MV-4-11 (cell line): ENCODE measurements at regions not wholly inside any gene's neighbourhood (a gene's known extent, or its start where the extent isn't known, plus 50 kb on each side); places are given as distances from the start of the nearest gene placed in this dataset.
"Not testable (repeated sequence)": the region's sequence is repeated elsewhere in the genome, so short reads cannot be mapped to it uniquely, and the experiment has no call there.

ENCODE experiments used
- DNase-seq: peaks from one replicate; lab custom pipeline; 2025; lab: John Stamatoyannopoulos, UW

DNA sequence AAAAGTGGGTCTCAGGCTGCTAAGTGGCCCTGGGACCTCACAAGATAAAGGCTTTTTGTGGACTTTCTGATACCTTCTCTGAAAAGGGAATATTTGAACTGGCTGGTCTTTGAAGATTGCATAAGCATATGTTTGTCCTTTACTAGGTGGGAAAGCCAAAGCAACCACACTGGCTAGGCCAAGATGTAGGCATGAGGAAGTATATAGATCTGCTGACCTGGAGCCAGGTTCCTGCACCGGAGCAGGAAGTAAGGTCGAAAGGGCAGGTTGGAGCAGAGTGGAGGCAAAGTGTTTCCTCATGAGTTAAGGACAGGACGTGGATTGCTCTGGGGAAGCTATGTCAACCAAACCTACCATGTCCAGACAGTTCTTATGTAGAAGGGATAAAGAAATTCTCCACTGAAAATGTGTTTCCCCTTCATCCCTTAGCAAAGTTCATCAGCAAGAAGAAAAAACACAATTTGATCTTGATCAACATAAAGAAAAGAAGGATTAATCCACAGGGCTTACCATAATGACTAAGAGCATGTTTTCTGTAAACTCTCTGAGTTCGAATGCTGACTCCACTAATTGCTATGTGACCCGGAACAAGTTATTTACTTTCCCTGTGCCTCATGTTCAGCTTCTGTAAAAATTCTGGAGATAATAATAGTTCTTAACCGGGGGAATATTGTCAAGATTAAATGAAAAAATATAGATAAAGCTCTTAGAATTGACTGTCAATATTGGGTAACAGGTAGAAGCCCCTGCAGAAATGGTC is 156.1 kb upstream of the SRD5A2 start:
- DNase-seq = no peak

DNA sequence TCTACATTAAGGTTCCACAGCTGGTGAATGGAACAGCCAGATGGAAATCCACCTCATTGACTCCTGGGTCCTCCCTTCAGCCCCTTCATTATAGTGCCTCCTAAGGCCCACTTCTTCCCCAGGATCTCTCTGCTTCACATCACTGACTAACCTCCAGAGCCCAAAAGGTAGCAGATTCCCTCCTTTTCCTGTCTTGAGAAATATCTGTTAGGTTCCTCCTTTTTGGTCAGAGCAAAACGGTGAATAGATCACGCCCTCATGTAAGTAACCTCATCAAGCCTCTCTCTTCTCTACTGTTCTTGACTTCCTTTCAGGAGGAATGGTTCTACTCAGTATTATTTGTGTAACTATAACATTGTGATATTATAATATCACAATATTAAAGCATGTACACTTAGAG is 155.0 kb upstream of the SRD5A2 start:
- DNase-seq = no peak

DNA sequence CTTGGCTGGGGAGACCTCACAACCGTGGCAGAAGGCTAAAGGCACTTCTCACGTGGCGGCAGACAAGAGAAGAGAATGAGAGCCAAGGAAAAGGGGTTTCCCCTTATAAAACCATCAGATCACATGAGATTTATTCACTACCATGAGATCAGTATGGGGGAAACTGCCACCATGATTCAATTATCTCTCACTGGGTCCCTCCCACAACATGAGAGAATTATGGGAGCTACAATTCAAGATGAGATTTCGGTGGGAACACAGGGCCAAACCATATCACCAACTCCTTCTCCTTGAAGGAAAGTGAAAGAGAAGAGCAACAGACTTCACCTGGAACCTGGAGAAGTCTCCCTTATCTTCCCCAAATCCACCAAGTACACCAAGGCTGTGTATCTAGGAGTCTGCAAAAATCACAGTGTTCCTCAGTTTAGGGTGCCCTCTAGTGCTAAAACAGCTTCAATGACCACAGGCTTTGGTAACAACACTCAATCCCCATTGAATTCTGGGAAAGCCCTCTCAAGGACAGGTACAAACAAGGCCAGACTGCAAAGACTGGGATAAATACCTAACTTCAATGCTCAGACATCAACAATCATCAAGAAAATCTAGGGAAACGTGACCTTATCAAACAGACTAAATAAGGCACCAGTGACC is 148.8 kb upstream of the SRD5A2 start:
- no peak for DNase-seq

DNA sequence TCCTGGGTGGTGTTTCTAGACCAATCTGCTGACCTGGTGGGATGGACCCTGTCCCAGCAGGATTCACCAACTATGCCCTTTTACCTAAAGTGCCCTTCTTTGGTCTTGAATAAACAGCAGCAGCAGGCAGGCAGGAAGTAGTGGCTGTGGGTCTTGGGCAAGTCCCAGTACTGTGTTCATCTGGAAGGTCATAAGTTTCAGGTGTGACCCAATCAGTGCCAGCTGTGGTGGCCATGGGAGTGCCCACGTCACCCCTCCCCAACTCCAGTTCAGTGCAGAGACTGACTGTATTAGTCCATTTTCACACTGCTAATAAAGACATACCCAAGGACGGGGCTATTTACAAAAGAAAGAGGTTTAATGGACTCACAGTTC is 148.3 kb upstream of the SRD5A2 start:
- DNase-seq = no peak

DNA sequence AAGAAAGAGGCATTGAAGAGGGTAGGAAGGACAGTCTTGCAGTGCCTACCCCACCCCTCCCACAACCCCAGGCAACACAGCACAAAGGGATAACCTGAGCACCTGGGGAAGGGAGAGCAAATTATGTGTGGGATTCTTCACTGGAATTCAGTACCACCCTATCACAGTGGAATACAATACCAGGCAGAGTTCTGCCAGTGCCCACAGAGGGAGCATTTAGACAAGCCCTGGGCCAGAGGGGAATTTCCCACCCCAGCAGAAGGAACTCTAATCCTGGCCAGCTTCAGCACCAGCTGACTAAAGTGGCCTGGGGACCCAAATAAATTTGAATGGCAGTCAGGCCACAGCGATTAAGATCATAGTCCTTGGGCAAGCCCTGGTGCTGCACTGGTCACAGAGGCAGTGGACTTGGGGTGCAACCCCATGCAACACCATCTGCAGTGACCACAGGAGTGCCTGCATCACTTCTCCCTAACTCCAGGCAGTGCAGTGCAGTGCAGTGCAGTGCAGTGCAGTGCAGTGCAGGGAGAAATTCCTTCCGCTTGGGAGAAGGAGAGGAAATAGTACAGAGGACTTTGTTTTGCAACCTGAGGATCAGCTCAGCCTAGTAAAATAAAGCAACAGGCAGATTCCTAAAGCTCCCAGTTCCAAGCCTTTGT is 147.8 kb upstream of the SRD5A2 start:
- DNase-seq = no peak

DNA sequence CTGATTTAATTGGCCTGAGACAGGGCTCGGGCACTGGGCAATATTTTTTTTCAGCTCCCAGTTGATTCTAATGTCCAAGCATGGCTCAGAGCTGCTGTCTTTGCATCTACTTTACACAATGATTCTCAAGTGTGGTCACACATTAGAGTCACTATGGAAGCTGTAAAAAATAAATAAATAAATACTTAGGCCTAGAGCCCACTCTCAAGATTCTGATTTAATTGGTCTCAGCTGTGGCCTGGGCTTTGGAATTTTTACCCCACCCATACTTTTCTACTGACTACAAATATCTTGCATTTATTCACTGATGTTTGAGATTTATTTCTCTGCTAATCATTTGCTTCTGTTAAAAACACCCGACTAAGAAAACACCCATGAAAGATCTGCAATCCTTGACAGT is 145.7 kb upstream of the SRD5A2 start:
- no peak for DNase-seq

DNA sequence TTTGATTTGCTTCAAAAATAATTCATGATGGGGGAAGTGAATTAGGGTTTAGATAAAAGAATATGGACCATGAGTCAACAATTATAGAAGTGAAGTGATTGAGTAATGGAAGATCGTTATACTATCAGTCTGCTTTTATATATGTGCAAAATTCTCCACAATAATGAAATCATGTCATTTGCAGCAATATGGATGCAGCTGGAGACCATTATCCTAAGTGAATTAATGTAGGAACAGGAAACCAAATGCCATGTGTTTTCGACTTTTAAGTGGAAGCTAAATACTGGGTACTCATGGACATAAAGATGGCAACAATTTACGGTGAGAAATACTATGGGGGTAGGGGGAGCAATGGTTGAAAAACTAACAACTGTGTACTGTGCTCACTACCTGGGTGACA is 144.7 kb upstream of the SRD5A2 start:
- no peak for DNase-seq

DNA sequence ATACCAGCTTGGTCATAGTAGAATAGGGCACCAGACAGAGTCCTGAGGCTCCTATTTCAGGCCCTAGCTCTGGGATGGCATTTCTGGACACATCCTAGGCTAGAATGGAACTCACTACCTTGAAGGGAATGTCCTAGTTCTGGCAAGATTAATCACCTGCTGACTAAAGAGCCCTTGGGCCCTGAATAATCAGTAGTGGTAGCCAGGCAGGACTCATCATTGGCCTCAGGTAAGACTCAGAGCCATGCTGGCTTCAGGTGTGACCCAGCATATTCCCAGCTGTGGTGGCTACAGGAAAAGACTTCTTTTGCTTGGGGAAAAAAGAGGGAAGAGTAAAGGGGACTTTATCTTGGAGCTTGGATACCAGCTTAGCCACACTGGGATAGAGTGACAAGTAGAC is 131.0 kb upstream of the SRD5A2 start:
- no peak for DNase-seq

DNA sequence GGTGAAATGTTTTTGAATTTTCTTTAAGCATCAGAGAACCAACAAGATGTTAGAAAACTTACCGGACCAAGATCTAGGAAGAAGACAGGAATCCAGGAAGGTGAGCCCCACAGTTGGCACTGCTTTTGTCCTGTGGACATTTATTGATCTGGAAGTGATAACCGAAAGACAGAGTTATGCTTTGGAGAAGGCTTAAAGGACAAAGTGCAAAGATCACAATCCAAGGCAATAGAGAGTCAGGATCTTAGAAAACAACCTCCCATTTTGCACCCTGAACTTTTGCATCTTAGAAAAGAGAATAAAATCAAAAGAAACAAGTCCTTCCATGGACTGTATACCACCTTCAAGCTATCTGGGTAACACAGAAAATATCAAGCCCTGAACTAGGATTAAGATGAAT is 129.4 kb upstream of the SRD5A2 start:
- no peak for DNase-seq

DNA sequence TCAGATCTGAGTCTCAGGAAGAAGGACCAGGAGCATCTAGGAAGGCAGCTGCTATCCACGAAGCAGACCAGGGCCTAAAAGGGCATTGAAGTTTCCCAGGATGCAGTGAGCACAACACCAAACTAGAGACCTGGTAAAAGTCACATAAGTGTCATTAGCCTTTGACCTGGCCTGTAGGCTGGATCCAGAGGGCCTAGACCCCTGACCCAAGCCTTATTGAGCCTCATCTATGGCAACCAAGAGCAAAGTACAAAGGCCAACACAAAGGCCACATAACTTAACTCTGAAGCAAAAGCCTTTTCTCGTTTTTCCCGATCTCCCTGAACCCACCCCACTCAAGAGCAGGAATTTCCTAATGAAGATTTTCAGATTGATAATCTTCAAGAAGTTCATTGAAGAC is 127.3 kb upstream of the SRD5A2 start:
- no peak for DNase-seq

DNA sequence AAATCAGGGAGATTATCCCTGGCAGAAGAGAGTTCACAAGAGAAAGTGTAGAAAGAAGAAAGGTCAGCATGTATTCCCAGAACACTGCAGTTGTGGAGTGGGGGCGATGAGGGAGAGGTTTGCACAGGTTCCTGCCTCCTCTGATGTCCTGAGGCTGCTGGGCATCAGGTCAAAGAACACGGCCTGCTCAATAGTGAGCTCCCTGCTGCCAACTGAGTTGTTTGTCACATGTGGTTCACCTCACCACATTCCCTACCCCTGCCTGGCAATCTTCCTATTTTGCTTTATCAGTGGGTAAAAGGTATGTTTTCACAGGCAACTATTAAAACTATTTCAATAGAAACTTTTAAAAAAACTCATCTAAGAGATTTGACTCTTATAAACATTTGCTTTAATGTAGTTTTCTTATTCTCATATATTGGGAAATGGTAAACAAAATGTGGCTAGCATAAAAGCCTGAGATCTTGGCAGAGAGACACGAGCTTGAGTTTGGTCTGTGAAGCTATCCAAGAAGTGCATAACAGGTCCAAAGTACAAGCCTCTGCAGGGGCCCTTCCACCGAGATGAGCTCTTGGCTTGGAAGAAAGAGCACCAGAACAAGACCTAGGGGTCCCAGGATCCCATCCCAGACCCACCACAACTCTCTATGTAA is 123.9 kb upstream of the SRD5A2 start:
- no peak for DNase-seq

DNA sequence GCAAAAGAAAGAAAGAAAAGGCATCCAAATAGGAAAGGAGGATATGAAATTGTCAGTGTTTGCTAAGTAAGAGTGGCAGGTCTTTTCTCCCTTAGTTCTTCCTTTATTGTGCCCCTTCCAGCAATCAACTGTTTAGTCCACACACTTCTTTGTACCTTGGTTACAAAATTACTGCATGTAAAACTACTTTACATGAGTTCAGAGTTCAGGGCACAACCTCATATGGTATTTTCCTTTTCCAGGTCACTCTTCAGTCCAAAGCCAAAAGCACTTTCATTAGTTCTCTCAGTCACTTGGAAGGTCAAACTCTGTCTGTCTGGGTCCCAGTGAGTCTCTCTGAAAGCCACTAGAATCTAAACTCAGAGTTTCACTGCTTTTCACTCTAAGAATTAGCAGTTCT is 122.5 kb upstream of the SRD5A2 start:
- DNase-seq = no peak

DNA sequence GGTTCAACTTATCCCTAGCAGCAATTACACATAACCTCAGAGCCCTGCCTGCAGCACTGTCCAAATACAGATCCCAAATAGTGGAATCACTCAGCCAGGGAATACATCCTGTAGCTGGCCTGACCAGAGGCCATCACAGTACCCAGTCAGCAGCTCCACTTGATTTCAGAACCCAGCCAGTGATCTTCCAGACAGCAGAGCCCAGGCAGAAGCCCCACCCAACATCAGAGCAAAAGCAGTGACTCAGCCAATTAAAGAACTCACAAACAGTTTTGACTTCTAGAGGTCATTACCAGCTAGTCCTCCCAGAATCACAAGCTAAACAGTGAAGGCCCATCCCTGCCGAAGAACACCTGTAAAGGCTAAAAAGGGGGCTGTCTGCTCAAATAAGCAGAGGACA is 118.0 kb upstream of the SRD5A2 start:
- no peak for DNase-seq

DNA sequence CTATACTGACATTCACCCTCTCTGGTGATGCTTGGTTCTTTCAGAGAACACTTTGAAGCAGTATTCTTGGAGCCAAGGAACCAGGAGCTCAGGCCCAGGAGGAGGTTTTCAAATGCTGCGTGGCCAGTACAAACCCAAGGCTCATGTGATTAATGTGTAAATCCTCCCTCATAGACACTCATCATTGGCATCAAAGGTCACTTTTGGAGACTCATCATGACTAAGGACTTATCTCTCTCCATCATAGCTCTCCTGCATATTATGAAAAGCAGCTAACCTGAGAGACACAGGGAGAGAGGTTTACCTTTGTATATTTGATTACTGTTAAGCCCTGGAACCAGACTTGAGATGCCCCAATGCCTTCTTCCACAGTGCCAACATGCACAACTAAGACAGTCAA is 115.3 kb upstream of the SRD5A2 start:
- no peak for DNase-seq

DNA sequence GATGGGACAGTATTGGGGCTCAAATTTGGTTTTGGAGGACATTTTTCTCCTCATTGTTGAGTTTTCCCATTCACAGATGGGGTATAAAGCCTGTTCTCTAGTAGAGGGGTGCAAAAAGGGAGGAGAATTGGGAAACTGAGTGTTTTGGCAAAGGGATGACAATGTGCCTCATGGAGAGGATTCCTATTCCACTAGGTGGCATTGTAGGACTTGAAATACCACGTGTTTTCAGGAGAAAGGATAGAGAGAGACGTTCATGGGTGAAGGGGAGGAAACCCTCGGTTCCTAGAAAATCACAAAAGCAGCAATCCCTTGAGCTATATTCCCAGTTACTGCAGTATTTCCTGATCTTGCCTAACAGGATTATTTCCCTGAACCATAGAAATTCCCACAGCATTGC is 113.7 kb upstream of the SRD5A2 start:
- no peak for DNase-seq

DNA sequence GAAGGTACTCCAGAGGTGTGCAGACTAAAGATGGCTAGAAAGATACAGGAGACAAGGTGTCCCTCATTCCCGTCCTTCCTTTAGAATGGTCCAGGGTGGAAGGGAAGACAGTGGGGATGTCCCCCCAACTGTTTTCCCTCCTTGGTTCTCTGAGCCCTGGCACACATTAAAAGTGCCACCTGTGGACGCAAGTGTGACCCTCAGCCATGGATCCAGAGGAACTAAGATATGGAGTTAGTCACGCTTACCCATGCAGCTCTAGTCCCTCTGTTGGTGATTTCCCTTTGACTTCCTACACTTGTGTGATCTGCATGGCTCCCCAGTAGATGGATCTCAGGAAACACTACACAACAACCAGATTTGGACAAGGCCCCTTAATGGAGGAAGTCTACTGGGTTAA is 113.1 kb upstream of the SRD5A2 start:
- DNase-seq = no peak

DNA sequence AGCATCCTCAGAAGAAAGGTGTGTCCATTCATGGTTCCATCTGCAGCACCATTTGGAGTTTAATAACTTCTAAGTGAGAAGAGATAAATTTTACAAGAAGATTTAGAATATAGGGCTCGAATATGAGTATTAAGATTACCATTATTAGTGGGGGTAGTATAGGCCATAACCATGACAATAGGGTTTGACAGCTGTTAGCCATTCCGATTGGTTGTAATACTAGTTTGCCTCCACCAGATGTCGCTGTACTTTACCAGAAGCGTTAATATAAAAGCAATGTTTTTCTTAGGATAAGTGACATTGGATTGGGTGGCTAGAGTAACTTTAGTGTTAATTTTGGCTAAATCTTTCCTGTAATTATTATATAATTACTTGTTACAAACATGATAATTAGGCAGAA is 107.5 kb upstream of the SRD5A2 start:
- DNase-seq = peak; percentile 27

DNA sequence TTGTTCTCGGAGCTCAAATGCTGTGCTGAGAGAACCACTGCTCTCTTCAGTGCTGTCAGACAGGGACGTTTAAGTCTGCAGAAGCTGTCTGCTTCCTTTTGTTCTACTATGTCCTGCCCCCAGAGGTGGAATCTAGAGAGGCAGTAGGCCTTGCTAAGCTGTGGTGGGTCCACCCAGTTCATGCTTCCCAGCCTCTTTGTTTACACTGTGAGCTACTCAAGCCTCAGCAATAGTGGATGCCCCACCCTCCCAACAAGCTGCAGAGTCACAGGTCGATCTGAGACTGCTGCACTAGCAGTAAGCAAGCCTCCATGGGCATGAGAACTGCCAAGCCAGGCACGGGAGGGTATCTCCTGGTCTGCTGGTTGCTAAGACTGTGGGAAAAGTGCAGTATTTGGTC is 102.8 kb upstream of the SRD5A2 start:
- not testable (repeated sequence) for DNase-seq

DNA sequence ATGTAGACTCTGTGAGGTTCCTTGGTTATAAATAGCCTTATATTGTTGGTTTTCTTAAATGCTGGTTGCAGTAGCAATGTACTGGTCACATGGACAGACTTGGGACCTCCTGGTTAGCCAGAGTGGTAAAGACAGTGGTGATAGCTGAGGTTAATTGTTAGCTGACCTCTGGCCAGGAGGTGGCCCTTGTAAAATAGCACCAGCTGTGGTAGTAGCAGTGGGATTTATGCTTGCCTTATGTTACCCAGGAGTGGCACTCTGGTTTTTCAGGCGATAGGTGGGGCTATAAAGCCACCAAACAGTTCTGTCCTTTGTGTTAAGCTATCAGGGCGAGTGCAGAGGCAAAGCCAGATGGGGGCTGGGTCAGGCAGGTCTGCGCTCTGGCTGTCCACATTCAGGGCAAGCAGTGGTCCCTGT is 94.8 kb upstream of the SRD5A2 start:
- no peak for DNase-seq

DNA sequence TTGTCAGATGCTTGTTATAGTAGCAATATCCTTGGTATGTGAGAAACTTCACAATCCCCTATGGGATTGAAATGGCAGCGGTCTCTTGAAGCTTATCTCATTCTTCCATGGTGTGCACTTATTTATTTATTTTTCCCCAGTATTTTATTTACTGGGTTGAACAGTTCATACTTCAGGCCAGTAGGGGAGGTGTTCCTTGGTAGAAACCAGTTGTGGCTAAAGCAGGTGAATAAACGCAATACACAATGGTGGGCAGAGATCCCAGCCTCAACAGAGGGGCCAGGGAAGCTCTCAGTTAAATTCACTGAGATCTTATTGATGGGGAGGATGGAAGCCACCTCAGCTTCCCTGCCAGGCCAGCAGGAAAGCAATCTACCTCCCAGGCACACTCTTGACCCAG is 93.7 kb upstream of the SRD5A2 start:
- DNase-seq = no peak

DNA sequence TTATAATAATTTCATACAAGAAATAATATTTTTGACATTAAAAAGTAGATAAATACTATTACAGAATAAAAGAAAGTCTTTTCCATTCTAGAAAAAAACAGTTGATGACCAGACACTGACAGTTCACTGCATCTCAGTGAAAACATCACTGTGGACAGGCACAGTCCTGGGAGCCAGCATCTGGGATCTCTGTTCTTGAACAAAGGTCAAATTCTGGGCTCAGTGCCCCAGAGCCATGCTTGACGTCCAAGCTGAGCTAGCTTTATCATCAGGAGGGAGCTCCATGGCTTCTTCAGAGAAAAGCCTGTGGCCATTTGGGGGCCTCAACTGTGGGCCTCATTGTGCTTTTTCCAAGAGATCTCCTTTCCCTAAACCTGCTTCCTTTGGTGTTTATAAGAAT is 86.1 kb upstream of the SRD5A2 start:
- DNase-seq = no peak

DNA sequence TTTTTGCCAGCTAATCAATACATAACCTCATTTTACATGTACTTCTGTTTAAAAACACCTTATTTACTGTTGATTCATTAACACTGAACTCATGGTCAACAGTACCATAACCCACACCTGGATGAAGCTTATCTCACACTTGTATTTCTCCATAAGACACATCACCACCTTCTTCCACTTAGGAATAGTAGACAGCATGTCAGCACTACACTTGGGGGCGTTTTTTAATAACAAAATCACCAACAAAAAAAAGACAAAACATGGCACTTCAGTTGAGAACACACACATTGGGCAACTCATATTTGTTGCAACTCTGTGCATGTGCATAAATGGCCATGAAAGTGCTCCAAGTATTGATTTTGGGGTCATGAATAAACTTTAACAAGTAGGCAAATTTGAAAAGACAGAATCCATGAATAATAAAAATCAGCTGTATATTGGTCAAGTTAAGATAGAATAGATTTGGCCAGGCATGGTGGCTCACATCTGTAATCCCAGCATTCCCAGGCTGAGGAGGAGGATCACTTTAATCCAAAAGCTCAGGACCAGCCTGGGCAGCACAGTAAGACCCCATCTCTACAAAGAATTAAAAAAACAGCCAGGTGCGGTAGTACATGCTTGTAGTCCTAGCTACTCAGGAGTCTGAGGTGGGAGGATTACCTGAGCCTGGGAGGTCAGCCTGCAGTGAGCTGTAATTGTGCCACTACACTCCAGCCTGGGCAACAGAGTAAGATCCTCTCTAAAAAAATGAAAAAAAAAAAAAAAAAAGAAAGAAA is 84.4 kb upstream of the SRD5A2 start:
- DNase-seq = no peak
